HG02798 (cell line): ENCODE measurements at regions not wholly inside any gene's neighbourhood (a gene's known extent, or its start where the extent isn't known, plus 50 kb on each side); places are given as distances from the start of the nearest gene placed in this dataset.

Experiments
- ATAC-seq: cut with Tn5 transposase; IDR thresholded peaks from one replicate; pipeline ENCODE4 v1.9.1; 2021; ENCODE audit warnings: mild to moderate bottlenecking; ENCODE audit not compliant: unreplicated experiment, poor library complexity

DNA sequence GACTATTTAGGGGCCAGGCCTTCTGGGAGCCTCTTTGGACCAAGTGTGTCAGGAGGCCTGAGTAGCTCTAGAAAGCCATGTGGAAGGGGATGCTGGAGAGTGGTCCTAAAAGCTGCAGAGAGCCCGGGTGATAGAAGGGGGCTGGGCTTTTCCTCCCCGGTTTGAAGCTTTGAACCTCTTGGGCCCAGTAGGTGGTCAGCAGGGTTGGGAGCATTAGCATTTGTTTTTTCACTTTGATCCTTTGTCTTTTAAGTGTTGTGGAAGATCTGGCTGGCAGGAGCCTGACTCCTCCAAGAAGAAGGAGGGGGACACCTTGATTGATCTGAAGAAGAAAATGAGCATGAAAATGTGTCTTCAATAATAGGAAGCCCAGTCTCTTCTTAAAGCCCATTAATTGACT is 596.6 kb downstream of the INSC start:
- no peak for ATAC-seq

DNA sequence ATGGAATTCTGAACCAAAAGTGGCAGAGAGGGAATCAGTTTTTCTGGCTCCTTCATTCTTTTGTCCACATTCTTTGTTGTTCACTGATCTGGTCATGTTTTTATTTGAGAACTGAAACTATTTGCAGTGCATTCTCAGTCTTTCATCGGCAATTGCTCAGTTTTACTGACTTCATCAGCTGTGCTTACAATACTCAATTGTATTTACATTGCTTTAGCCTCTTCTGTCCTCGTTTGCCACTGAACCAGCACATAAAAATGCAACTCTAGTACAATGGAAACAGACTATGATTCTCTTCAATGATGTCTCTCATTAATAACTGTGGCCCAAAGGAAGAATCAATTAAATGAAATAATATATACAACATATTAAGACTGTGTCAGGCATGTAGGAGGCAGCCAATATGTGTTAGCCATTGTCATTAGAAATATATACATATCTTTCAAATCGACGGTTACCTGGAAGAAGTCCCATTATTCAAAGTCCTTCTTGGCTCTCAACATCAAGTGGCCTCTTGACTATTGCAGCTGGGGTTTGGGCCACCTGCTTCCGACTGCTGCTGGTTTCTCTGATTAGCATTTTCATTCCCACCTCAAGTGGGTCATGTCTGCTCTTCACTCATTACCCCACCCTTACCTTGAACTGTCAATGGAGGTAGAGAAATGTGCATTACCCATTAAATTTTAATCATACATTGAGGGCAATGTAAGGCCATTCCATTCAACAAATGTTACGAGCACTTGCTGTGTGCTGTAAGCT is 600.1 kb downstream of the INSC start:
- ATAC-seq, result no peak

DNA sequence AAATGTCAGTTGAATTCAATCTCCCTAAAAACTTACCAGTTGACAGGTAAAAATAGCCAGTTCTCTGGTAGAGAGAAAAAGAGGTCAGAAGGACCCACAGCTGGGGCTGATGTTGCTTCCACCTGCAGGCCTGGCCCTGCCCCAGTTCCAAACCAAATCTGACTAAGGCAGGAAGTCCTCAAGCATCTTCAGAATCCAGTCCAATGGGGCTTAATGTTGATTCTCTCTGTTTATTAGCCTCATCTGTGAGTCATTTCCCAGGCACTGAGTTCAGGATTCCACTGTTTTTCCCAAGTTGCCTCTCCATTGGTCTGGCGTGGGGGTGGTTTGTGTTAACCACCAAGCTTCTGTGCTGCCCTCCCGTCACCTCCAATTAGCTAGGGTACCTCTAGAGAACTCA is 601.8 kb downstream of the INSC start:
- no peak for ATAC-seq

DNA sequence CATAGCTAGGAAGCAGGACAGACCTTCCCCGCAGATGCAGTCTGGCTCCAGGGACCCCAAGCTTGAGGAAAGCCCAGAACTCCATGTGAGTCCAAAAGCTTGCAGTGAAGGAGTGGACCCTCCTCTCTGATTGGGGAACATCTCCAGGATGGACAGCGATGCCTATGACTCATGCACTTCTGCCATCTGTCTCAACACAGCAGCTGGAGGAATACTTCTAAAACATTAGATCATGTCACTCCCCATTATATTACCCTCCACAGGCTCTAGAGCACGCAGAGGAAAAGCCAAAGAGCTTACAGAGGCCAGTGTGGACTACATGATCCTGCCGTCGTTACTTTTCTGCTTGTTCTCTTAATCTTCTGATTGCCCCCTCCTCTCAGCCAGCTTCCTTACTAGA is 605.7 kb downstream of the INSC start:
- ATAC-seq, result no peak

DNA sequence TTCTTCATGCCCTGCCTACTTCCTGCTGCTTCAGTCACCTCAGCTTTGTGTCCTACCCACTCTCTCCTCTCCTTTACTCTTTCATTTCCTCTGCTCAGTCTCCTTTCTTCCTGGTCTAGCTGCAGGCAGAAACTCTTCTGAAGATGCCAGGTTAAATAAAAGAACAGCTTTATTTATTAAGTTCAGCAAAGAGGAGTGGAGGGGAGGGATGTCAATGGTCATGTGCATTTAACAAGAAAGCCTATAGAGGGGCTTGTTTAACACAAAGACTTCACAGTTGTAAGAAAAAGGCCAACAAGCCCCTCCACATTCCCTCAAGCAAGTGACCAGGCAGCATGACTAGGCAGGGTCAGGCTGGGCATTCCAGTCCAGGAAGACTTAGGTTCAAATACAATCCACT is 609.2 kb downstream of the INSC start:
- no peak for ATAC-seq

DNA sequence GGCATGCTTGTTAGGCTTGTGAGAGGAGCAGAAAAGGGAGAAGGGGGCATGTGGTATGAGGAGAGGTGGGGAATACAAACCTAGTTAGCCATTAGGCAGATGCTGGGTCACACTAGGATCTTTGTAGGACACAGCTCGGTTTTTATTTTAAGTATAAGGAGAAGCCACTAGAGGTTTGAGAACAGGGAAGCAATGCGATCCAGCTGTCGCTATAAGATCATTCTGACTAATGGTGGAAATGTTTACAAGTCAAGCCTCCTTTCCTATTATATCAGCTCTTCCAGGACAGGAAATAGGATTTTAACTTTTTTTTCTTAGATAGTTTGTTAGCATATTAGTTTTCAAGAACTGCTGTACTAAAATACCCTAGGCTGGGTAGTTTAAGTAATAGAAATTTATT is 609.9 kb downstream of the INSC start:
- ATAC-seq, result no peak

DNA sequence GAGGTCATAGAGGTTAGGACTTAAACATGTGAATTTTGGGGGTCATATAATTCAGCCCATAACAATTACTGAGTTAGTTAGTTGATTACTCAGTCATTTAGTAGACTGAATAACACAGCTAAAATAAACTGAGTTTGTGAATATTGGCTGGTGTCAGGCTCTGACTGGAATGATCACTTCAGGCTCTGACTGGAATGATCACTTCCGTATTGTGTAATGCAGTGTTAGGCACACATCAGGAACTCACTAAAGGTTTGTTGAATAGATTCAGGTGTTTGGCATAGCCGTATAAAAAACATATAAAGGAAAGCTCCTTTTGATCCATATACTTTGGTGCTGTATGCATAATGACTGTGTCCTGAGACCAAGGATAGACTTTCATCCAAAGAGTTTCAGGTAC is 610.5 kb downstream of the INSC start:
- ATAC-seq, result no peak

DNA sequence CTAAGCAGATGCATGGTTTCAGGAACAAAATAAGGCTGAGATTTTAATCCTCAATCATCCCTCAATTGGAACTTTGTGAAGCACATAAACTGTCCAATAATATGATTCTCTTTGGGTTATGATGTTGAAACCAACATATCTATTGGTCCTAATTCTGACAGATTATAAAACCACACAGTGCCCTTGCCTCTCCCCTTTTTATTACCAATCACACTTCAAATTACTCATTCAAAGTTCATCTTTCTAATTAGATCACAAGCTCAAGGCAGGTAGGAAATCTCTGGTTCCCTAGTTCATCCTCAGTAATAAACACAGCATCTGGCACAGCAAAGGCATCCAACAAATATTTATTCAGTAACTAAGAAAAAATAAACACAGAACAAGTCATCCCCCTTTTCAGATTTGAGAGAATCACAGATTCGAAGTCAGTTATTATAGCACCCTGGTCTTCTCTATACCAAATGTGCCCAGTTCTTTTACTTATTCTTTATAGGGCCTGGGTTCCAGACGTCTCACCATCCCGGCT is 611.6 kb downstream of the INSC start:
- no peak for ATAC-seq

DNA sequence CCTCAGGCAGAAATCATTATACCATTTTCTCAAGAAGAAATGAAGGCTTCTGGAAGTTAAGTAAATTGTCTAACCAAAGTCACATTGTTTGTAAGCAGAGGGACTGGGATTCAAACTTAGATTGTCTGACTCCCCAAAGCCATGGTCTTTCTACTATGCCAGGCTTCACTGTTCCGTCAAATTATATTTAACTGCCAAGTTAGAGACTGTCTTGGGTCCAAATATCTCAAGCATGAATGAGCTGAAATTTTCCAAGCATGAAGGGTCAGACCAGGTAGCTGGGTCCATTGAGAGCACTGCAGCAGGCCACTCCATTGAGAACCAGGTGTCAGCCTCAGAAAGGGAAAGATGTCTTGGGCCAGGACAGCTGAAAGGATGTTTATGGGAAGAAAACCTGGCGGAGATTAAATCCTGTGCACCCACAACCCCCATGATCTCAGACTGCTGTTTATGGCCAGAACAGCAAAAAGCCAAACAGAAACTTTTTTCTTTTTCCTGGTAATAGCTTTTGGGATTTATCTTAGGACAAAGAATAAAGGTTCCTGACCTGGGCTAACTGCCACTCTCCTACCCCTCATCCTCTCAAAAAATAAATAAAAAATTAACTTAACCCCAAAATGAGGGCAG is 612.3 kb downstream of the INSC start:
- no peak for ATAC-seq

DNA sequence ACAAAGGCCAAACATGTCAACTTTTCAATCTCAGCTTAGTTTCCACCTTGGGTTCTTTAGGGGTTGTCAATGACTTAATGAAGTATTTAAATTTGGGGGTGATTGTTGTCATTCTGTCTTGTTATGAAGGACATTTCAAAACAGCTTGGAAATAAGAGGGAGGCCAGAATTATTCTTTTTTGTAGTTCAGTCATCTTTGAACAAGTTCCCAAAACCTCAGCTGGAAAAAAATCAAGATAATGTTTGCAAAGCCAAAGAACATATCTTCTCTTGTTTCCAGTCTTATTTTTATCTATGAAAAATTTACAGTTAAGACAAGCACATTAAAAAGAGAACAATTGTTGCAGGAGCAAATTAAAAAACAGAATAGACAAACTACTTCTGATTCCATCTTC is 612.8 kb downstream of the INSC start:
- no peak for ATAC-seq

DNA sequence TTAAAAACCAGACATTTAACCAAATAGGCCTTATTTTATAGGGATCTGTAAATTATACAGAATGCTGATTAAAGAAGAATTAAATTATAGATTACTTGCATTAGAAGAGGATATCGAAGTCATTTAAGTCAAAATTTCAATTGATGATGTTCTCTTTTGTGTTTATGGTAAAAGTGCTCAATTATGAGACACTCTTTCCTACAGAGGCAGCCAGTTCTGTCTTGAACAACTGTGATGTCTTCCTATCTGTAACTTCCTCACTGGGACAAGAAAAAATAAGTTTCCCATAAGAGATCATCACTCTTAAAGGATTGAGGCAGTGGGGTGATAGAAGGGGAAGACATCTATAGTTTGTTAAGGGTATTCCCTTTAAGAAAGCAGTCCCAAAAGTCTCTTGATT is 613.5 kb downstream of the INSC start:
- no peak for ATAC-seq

DNA sequence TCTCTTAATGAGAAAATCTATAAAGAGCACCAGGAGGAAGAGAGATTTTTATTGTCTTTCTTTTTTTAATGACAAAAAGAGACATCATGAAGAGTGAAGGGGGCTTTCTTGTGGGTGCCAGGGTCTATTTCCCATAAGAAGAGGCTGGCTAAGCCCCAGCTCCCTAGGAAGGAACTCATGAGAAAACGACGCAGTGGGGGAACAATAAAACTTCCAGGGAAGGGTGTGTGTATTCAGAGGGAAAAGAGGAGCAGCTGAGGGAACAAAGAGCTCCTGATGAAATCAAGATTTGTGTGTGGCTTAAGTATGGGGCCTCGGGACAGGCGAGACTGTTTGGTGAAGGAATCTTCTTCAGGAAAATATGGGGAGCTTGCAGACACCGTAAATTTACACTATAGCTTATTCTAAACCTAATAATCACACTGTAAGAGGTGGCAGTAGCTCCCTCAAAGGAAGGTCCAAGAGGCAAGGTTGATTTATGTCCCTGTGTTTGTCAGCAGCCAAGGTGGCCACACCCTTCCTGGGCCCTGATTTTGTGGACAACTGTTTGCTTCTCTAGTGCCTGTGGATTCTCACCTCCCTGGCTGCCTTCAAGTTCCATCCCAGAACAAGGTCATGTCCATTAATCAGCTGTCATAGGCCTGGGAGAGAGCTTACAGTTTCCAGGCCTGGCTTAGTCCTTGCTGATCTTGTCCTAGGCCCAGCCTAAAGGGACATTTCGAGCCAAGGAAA is 615.7 kb downstream of the INSC start:
- no peak for ATAC-seq

DNA sequence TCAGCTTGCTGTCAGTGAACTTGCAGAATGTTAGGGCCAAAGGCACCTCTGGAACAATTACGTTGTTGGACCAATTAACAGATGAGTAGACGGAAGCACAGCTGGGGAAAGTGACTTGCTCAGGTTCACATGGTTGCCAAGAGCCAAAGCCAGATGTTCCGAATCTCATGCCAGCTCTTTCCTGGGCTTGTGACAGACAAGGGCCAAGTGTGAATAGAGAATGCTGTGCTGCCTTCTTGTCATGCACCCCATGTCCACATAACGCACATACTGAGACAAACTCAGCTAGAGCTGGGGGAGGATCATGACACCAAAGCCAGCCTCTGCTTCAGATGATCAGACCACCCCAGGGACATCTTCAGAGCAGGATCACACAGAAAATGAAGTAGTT is 616.3 kb downstream of the INSC start:
- no peak for ATAC-seq

DNA sequence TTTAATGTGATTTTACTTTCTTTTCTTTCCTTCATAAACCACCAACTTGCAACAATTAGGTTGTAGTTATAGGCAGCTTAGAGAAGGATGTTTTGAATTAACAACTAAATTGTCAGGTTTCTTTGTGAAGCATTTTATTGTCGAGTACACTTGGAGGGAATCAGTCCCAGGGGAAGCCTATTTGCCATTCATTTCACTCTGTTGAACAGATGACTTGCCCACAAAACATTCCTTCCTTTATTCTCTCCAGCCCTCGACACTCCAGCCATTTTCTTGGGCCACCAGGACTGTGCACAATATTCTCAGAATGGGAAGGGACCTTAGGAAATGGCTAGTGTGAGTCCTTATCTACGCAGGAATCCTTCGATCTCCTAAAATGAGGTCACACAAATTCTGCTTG is 620.6 kb downstream of the SOX6 start:
- ATAC-seq, result no peak

DNA sequence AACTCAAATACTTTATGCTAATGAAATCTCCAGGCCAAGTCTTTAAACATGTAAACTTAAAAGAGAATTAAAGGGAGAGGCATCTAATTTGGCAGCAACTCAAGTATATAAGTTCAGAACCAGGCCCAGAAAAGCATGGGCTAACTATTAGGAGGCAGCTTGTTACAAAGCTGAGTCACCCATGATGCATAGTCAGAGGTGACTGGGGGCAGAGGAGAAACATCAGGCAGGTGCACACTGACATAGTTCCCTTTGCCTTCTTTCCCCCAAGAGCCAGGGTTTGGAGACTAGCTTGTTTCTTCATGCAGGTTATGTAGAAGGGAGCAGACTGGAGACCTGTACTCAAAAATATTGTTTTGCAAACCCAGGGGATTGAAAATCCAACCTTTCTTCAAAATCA is 619.0 kb downstream of the SOX6 start:
- no peak for ATAC-seq

DNA sequence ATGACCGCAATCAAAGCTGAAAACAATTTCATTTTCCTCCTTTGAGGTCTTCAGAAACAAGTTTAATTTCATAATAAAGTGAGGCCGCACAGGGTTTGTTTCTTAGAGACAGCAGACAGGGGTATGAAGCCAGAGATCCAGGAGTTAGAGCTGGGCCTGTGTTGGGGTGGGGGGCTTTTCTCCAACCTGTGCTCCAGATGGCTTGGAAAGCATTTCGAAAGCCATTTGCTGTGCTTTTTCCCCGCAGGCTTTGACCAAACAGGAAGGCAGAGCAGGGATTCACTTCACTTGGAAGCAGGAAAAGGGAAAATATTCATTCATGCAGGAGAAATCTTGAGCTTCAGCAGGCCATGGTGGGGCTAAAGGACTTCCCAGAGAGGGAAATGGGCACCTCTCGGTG is 617.4 kb downstream of the SOX6 start:
- ATAC-seq, result no peak

DNA sequence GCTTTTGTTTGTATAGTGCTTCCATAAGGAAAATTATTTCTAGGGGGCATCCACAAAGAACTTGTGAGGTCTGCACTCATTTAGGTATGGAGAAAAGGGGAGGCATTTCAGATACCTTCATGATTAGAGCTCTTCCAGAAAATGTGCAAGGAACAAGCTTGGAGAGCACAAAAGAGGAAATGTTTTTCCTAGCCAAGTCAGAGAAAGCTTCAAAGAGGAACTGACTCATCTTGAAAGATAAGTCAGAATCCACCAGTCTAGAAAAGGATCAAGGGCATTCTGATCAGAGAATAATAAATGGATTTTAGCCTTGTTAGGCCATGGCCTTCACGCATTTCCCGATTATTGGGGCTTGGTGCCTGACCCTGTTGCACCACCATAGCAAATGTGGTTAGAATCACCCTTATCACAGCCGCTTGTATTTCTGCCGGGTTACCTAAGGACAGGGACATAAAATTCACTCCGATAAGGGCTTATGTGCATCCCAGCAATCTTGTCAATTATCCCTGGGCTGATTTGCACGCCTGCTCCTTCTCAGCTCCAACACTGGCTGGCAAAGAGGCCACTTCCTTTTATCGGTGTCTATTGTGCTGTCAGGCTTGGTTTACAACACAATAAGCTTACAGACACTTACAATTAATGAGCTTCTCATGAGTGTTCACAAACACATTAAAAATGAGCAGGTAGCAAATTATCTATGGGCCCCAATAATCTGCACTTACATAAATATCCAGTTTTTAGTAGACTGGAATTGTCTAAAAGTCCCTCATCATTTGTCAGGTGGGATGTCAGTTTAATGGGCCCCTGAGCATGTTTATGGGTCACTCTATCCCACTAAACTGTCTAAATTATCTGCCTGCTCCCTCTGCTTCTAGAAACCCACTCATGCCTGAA is 613.5 kb downstream of the SOX6 start:
- ATAC-seq, result no peak

DNA sequence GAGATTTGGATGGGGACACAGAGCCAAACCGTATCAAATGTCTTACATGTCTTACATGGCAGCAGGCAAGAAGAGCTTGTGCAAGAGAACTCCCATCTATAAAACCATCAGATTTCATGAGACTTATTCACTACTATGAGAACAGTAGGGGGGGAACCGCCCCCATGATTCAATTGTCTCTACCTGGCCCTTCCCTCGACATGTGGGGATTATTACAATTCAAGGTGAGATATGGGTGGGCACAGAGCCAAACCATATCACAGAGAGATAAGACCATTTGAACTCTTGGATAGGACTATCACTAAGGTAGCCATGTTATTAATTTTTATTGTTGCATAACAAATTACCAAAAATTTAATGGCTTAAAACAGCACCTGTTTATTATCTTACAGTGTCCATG is 611.7 kb downstream of the SOX6 start:
- no peak for ATAC-seq

DNA sequence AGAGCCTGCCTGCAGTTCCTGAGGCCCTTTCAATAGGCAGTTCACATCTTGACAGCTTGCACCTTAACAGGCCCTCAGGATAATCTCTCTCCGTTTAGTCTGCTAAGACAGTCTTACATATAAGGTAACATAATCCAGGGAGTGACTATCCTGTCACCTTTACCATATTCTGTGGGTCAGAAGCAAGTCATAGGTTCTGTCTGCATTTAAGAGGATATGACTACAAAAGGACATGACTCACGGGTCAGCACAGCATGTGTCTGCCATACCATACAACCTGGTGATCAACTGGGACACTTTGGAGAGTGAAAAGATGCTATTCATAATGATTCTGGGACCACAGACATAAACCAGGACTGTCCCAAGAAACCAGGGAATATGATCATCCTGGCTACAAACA is 611.1 kb downstream of the SOX6 start:
- ATAC-seq, result no peak

DNA sequence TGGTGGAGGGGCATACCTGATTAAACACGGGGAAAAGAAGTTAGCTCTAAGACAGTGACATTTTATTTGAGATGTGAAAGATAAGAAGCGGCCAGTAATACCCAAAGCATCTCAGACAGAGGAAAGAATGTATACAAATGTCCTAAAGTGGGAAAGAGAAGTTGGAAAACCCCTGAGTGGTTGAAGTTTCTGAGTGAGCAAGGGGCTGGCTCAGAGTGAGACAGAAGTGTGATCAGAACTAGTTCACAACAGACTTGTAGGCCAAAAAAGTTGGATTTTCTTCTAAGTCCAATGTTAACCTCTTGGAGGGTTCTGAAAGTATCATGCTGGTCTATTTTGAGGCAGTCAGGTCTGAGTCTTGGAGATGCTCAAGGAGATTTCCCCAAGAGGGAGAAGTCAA is 608.7 kb downstream of the SOX6 start:
- no peak for ATAC-seq
